PC-3 (cell line): ENCODE measurements at regions not wholly inside any gene's neighbourhood (a gene's known extent, or its start where the extent isn't known, plus 50 kb on each side); places are given as distances from the start of the nearest gene placed in this dataset.
"Not testable (repeated sequence)": the region's sequence is repeated elsewhere in the genome, so short reads cannot be mapped to it uniquely, and the experiment has no call there.

ENCODE experiments used
- ATAC-seq: fragments of 200-7000 bp; cut with Tn5 transposase; 2 replicates; pipeline ENCODE4 v1.9.1; 2020; ENCODE audit warnings: mild to moderate bottlenecking, moderate library complexity
- BruUV-seq: library from RNA; stranded (reverse); fragments of 400-500 nt; replicated peaks from 2 replicates; lab custom pipeline; 2021; lab: Mats Ljungman, UMichigan
- CTCF ChIA-PET: fragments of 300-600 bp; sonication (Branson Sonifier 250); formaldehyde crosslinking; loops from one replicate; lab custom pipeline; 2022; ENCODE audit warnings: antibody characterized with exemption; lab: Charles Lee
- POLR2A ChIA-PET: fragments of 300-600 bp; sonication (Branson Sonifier 250); formaldehyde crosslinking; loops from one replicate; lab custom pipeline; 2022; ENCODE audit warnings: antibody characterized with exemption; ENCODE audit not compliant: unreplicated experiment; lab: Charles Lee
- DNase-seq: peaks from one replicate; pipeline ENCODE4 v3.0.0-alpha.2; 2015
- H2AFZ ChIP-seq: fragments of 300-600 bp; sonication (generic); 2 replicates; pipeline ENCODE4 v1.6.0; 2016; ENCODE audit warnings: antibody characterized with exemption, low read length
- H3F3A ChIP-seq: fragments of 300-600 bp; sonication (generic); one replicate; pipeline ENCODE4 v1.6.0; 2017; ENCODE audit warnings: antibody characterized with exemption, low read length, control low read depth, mild to moderate bottlenecking; ENCODE audit not compliant: unreplicated experiment
- H3K27ac ChIP-seq: fragments of 300-600 bp; sonication (generic); 2 replicates; pipeline ENCODE4 v1.5.1; 2016; ENCODE audit warnings: mild to moderate bottlenecking, low read length
- H3K27me3 ChIP-seq: fragments of 300-600 bp; sonication (generic); 2 replicates; pipeline ENCODE4 v1.6.1; 2016; ENCODE audit warnings: low read length, mixed read lengths
- H3K36me3 ChIP-seq: fragments of 300-600 bp; sonication (generic); 2 replicates; pipeline ENCODE4 v1.6.1; 2016; ENCODE audit warnings: low read depth, mixed run types, low read length, mixed read lengths
- H3K4me1 ChIP-seq: fragments of 300-600 bp; sonication (generic); 2 replicates; pipeline ENCODE4 v1.5.1; 2016; ENCODE audit warnings: low read length; ENCODE audit not compliant: insufficient read depth
- H3K4me2 ChIP-seq: fragments of 300-600 bp; sonication (generic); 2 replicates; pipeline ENCODE4 v1.6.0; 2016; ENCODE audit warnings: low read length
- H3K4me3 ChIP-seq: fragments of 300-600 bp; sonication (generic); 2 replicates; pipeline ENCODE4 v1.5.1; 2016; ENCODE audit warnings: mild to moderate bottlenecking, low read length, mixed read lengths
- H3K79me2 ChIP-seq: fragments of 300-600 bp; sonication (generic); 2 replicates; pipeline ENCODE4 v1.6.1; 2017; ENCODE audit warnings: low read length, mixed read lengths
- H3K9ac ChIP-seq: fragments of 300-600 bp; sonication (generic); 2 replicates; pipeline ENCODE4 v1.6.0; 2016; ENCODE audit warnings: mild to moderate bottlenecking, low read length
- H3K9me2 ChIP-seq: fragments of 300-600 bp; sonication (generic); replicated peaks from 2 replicates; pipeline ENCODE4 v1.6.1; 2016; ENCODE audit warnings: mixed run types, low read length, mixed read lengths
- H3K9me3 ChIP-seq: fragments of 300-600 bp; sonication (generic); 2 replicates; pipeline ENCODE4 v1.6.1; 2016; ENCODE audit warnings: low read length, mixed read lengths
- H4K20me1 ChIP-seq: fragments of 300-600 bp; sonication (generic); 2 replicates; pipeline ENCODE4 v1.6.1; 2016; ENCODE audit warnings: low read length, mixed read lengths
- EZH2 ChIP-seq: fragments of 300-600 bp; sonication (generic); IDR thresholded peaks from one replicate; pipeline ENCODE4 v1.6.1; 2017; ENCODE audit warnings: antibody characterized with exemption, mild to moderate bottlenecking, low read length; ENCODE audit not compliant: unreplicated experiment
- EZH2phosphoT487 ChIP-seq: fragments of 300-600 bp; sonication (generic); IDR thresholded peaks from 2 replicates; pipeline ENCODE4 v1.6.1; 2018; ENCODE audit warnings: mild to moderate bottlenecking, antibody characterized with exemption, low read length, borderline replicate concordance
- intact Hi-C: fragments of 100-400 bp; cut with micrococcal nuclease; formaldehyde crosslinking; loops from 2 replicates; pipeline ENCODE4 v1.9.0; 2023
- TF ChIP-seq, protein P1 (sequence below): fragments of 300-600 bp; sonication (generic); conservative IDR thresholded peaks from 2 replicates; pipeline ENCODE4 v1.5.1; 2017; ENCODE audit warnings: antibody characterized with exemption, low read depth, mild to moderate bottlenecking, low read length

DNA sequence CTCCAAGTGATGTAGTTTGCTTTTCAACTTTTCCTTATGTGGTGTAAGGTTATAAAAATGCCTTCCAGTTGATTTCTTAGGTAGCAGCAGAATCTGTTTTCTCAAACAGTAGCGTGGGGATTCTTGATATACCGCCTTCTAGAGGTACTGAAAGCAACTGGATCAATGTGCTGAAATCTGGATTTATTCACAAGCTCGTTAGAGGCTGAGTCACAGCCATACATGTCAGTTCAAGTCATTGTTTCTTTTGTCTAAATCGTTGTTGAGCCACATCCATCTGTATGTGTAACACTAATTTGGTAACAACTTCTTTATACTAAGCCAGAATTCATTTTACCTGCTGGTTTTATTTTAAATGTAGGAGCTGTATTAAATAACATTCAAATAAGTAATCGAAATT lies 200.0 kb upstream of the MAD2L1 start:
- POLR2A ChIA-PET: no interaction called here
- H2AFZ ChIP-seq: no peak overlapping the region
- H3F3A ChIP-seq: no peaks in the 10 kb centered on the region
- H3K4me3 ChIP-seq: no peak overlapping the region
- DNase-seq: no peak
- no peaks in the 10 kb centered on the region for H3K4me1 ChIP-seq
- no peaks in the 10 kb centered on the region for H3K27me3 ChIP-seq
- no peak overlapping the region for H3K4me2 ChIP-seq
- intact Hi-C loops: no loop called here
- no peaks in the 10 kb centered on the region for H3K9me2 ChIP-seq
- CTCF ChIA-PET: no interaction called here
- no peaks in the 10 kb centered on the region for H3K36me3 ChIP-seq
- no peak for ATAC-seq
- H3K27ac ChIP-seq: no peak overlapping the region
- H4K20me1 ChIP-seq: no peaks in the 10 kb centered on the region
- H3K79me2 ChIP-seq: no peaks in the 10 kb centered on the region
- TF ChIP-seq, protein P1, sequence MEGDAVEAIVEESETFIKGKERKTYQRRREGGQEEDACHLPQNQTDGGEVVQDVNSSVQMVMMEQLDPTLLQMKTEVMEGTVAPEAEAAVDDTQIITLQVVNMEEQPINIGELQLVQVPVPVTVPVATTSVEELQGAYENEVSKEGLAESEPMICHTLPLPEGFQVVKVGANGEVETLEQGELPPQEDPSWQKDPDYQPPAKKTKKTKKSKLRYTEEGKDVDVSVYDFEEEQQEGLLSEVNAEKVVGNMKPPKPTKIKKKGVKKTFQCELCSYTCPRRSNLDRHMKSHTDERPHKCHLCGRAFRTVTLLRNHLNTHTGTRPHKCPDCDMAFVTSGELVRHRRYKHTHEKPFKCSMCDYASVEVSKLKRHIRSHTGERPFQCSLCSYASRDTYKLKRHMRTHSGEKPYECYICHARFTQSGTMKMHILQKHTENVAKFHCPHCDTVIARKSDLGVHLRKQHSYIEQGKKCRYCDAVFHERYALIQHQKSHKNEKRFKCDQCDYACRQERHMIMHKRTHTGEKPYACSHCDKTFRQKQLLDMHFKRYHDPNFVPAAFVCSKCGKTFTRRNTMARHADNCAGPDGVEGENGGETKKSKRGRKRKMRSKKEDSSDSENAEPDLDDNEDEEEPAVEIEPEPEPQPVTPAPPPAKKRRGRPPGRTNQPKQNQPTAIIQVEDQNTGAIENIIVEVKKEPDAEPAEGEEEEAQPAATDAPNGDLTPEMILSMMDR: no peak
- TF ChIP-seq EZH2phosphoT487 (no peak), EZH2 (no peak)
- no TSS peak for BruUV-seq
- no peak overlapping the region for H3K9ac ChIP-seq
- H3K9me3 ChIP-seq: no peaks in the 10 kb centered on the region

DNA sequence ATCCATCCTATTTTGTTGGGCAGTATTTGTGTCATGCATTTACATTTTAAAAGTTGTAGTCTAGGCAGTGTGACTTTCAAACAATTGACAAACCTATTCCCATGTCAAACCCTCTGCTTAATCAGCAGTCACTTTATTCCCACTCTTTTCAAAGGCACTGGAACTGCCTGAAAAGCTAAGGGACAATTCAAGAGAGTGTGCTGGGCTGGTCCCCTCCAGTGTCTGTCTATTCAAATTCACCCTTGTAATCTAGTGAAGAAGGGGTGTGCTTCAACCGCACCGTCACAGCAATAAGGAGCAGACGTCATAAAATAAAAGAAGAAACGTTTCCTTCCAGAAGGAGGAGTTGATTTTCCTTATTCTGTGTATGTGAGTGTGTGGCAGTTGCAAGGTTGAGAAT lies 197.0 kb upstream of the MAD2L1 start:
- Histone ChIP-seq H3K9me2 (no peaks in the 10 kb centered on the region), H3K36me3 (no peaks in the 10 kb centered on the region), H3K27ac (no peak overlapping the region), H3K4me1 (no peaks in the 10 kb centered on the region), H3K4me2 (no peak overlapping the region), H3F3A (no peaks in the 10 kb centered on the region), H3K79me2 (no peaks in the 10 kb centered on the region), H3K27me3 (no peaks in the 10 kb centered on the region), H4K20me1 (no peaks in the 10 kb centered on the region), H3K4me3 (no peak overlapping the region), H2AFZ (no peak overlapping the region), H3K9me3 (no peaks in the 10 kb centered on the region), H3K9ac (no peak overlapping the region)
- CTCF ChIA-PET: no interaction called here
- no TSS peak for BruUV-seq
- no peak for DNase-seq
- POLR2A ChIA-PET: no interaction called here
- intact Hi-C loops: no loop called here
- ATAC-seq: no peak
- TF ChIP-seq, protein P1: no peak
- no peak for TF ChIP-seq EZH2
- TF ChIP-seq EZH2phosphoT487: no peak

DNA sequence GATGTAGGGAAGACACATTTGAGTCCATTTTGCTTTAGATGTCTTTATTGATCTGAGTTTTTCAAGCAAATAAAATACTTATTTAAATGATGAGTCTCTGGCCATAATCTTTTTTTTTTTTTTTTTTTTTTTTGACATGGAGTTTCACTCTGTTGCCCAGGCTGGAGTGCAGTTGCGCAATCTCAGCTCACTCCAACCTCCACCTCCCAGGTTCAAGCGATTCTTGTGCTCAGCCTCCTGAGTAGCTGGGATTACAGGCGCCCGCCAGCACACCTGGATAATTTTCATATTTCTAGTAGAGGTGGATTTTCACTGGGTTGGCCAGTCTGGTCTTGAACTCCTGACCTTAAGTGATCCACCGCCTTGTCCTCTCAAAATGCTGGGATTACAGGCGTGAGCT lies 194.5 kb upstream of the MAD2L1 start:
- no peaks in the 10 kb centered on the region for H3K79me2 ChIP-seq
- POLR2A ChIA-PET: no interaction called here
- no peak overlapping the region for H3K4me3 ChIP-seq
- H4K20me1 ChIP-seq: no peaks in the 10 kb centered on the region
- DNase-seq (no peak), ATAC-seq (no peak)
- no peaks in the 10 kb centered on the region for H3K9me3 ChIP-seq
- no peak overlapping the region for H3K9ac ChIP-seq
- intact Hi-C loops: no loop called here
- no peak for TF ChIP-seq EZH2
- H3K4me2 ChIP-seq: no peak overlapping the region
- no peak overlapping the region for H3K27ac ChIP-seq
- no peaks in the 10 kb centered on the region for H3K36me3 ChIP-seq
- H2AFZ ChIP-seq: no peak overlapping the region
- no peaks in the 10 kb centered on the region for H3F3A ChIP-seq
- no peaks in the 10 kb centered on the region for H3K4me1 ChIP-seq
- no peaks in the 10 kb centered on the region for H3K9me2 ChIP-seq
- no TSS peak for BruUV-seq
- no peaks in the 10 kb centered on the region for H3K27me3 ChIP-seq
- CTCF ChIA-PET: no interaction called here

DNA sequence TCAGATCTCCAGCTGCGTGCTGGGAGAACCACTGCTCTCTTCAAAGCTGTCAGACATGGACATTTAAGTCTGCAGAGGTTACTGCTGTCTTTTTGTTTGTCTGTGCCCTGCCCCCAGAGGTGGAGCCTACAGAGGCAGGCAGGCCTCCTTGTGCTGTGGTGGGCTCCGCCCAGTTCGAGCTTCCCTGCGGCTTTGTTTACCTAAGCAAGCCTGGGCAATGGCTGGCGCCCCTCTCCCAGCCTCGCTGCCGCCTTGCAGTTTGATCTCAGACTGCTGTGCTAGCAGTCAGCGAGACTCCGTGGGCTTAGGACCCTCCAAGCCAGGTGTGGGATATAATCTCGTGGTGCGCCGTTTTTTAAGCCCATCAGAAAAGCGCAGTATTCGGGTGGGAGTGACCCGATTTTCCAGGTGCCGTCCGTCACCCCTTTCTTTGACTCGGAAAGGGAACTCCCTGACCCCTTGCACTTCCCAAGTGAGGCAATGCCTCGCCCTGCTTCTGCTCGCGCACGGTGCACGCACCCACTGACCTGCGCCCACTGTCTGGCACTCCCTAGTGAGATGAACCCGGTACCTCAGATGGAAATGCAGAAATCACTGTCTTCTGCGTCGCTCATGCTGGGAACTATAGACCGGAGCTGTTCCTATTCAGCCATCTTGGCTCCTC lies 189.6 kb upstream of the MAD2L1 start:
- ATAC-seq, POLR2A ChIA-PET, H3K9me2 ChIP-seq, H3K9ac ChIP-seq, DNase-seq, H3K4me1 ChIP-seq, H3K4me2 ChIP-seq, H3K4me3 ChIP-seq, CTCF ChIA-PET, H3F3A ChIP-seq, H3K27ac ChIP-seq, H3K9me3 ChIP-seq, H3K36me3 ChIP-seq, intact Hi-C loops, H2AFZ ChIP-seq, H3K79me2 ChIP-seq, BruUV-seq, H3K27me3 ChIP-seq, H4K20me1 ChIP-seq: not testable (repeated sequence)
